HG03432 (cell line): ENCODE measurements at regions not wholly inside any gene's neighbourhood (a gene's known extent, or its start where the extent isn't known, plus 50 kb on each side); places are given as distances from the start of the nearest gene placed in this dataset.
"Not testable (repeated sequence)": the region's sequence is repeated elsewhere in the genome, so short reads cannot be mapped to it uniquely, and the experiment has no call there.

Experiments
- ATAC-seq: cut with Tn5 transposase; IDR thresholded peaks from one replicate; pipeline ENCODE4 v1.9.1; 2021; ENCODE audit warnings: mild to moderate bottlenecking, moderate library complexity; ENCODE audit not compliant: unreplicated experiment

GRCh38 chr1:78203410-78203982 is 157.7 kb downstream of the GIPC2 start:
- not testable (repeated sequence) for ATAC-seq

DNA sequence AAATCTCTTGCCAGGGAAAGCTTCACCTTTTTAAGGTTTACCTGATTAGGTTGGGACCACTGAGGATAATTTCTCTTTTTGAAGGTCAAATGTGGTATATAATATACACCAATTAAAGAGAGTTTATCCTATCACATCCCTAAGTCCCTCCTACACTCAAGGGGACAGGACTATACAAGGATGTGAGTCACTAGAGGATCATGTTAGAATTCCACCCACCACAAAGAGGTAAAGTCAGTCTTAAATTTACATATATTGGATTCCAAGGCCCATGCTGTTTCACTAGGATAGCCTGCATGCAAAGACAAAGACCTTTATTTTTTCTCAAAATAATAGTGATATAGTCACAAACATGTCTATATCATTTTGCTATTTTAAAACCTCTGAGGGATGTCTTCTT is 164.4 kb downstream of the GIPC2 start:
- no peak for ATAC-seq

- no peak for ATAC-seq
These were observed 165.8 kb downstream of the GIPC2 start for GRCh38 chr1:78211483-78212092.

GRCh38 chr1:78214334-78214733 is 168.6 kb downstream of the GIPC2 start:
- no peak for ATAC-seq

DNA sequence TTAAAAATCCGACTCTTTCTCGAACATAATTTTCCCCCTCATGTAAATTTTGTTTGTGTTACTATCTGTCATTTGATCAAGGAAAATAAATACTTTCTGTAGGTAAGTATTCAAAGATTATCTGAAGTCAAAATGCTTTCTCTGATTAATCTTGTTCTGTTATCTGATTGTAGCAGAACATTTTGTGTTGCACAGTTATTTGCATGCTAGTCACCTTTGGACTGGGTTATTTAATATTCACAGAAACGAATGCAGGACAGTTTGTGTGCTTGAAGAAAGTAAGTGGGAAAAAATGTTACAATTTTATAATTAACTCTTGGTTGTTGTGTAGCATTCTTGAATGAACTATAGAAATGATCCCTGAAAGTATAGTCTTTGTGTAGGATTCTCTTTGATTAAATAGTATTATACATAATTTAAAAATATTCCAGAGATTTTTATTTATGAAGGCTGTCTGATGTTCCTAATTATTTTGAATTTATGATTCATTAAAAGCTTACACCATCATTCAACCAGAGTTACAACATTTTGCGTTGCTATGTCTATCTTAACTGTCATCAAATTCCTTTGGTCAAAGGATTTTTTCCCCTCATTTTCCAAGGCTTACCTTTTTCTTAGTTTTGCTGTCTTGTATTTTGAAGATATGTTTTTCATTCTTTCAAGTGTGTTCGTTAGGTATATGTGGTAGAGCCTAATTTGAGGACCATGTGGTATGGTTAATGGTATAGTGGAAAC is 176.6 kb downstream of the GIPC2 start:
- no peak for ATAC-seq

GRCh38 chr1:78222960-78223358 is 177.2 kb downstream of the GIPC2 start:
- no peak for ATAC-seq

GRCh38 chr1:78223417-78224215 is 177.8 kb downstream of the GIPC2 start:
- ATAC-seq, result no peak

- no peak for ATAC-seq
These were observed 178.6 kb downstream of the GIPC2 start for GRCh38 chr1:78224246-78224785.

- no peak for ATAC-seq
These were observed 179.2 kb downstream of the GIPC2 start for GRCh38 chr1:78224861-78225552.

DNA sequence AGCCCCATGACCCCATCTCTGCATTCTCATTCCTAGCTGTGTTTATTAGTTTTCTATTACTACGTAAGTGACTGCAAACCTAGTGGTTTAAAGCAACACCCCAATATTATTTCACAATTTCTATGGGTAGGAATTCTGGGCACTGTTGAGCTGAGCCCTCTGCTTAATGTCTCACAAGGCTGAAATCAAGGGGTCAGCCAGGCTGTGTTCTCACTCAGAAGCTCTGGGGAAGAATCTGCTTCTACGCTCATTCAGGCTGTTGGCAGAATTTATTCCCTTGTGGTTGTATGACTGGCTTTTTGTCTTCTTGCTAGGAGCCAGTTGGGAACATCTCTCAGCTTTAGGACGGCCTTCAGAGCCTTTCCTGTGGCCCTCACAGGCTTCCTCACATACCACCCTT is 181.0 kb downstream of the GIPC2 start:
- ATAC-seq, result no peak

DNA sequence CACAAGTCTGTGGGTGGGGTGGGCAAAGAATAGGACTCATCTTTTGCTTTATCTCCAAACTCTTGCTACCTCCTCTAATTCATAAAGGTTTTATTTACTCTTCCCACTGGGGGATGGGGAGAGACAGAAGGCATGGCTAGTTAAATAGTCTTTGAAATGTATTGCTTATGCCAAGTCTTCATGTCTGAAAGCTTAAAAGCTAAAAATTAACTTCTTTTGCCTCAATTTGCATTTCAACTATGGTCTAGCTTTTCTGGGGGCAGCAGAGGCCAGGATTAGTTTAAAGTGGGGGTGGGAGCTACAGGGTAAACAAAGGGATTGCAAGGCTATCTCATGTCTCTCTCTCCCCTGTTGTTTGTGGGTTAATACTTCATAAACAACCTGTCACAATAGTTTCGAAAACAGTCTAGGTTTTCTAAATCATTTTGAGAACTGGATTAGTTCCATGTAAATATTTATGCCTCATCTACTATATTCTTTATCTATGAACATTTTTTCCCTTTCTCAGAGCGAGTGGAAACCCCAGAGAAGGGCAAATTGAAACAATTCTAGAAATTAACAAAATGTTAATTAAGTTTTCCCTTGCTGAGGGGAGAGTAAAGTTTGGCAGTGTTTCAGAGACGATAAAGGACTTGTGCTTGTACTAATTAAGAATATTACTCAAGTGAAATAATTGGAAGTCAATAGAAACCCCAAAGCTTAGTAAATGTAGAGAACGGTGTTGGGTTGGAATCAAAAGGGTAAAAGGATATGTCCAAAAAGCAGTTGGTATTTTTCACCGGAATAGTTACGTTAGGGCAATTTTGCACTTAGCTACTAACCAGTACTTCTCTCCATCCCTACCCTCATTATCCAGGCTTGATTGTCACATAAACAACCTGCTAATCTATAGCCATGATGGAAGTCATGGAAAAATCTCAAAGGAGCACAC is 182.2 kb downstream of the GIPC2 start:
- ATAC-seq, result no peak

GRCh38 chr1:78229344-78229743 is 183.6 kb downstream of the GIPC2 start:
- no peak for ATAC-seq

DNA sequence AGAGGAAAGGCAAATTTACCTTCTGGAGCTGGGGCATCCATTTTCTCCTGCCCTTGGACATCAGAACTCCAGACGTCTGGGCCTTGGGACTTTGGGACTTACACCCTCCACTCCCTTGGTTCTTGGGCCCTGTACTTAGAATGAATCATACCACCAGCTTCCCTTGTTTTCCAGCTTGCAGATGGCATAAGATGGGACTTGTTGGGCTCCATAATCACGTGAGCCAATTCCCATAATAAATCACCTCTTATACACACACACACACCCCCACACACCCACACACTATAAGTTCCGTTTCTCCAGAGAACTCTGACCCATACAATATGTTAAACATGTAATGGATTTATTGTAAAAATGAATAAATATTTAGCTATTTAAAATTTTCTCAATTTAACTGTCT is 185.7 kb downstream of the GIPC2 start:
- ATAC-seq, result no peak

DNA sequence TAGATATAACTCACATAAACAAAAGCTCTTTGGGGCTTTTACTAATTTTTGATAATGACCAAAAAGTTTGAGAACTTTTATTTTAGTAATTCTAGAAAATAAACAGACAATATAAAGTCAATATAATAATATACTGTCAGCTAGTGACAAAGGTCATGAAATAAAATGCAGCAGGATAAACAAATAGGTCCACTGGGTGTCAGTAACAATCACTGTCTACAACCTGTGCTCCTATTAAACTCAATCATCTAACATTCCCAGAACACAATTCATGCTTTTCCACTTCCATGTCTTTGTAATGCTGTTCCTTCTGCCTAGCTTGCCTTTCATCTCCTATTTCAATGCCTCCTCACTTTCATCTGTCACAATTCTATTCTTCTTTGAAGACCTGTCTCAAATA is 186.1 kb downstream of the GIPC2 start:
- no peak for ATAC-seq

DNA sequence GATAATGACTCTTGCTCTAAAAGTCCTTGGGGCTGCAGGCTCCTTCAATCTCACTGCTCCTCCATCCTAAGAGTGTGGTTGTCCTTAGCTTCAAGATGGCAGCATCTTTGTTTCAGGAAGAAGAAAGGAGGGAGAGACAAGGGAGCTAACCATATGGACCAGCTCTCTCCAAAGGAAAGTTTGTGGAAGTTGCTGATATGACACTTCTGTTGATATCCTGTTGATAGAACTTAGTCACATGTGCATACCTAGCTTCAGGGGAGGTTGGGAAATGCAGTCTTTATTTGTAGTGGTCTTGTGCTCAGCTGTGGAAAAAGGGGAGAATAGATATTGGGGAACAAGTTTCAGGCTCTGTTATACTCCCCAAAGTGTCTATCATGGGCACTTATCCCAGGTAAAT is 186.9 kb downstream of the GIPC2 start:
- ATAC-seq, result no peak

DNA sequence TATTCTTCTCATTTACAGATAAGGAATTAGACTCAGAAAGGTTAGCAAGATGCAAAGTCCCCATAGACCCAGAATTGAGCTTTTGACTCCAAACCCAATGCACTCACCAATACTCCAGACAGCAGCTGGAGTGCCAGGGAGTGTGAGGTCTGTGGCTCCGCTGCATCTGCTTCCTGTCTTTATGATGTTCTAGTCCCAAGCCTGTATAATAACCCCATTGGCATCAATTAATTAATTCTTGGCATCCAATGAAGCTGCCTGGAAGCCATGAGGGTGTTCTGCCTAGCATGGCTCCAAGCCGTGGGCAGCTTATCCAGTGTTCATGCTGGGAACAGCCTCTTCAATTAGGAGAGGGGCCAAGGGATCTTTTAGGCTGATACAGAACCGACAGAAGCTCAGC is 188.7 kb downstream of the GIPC2 start:
- ATAC-seq, result no peak

DNA sequence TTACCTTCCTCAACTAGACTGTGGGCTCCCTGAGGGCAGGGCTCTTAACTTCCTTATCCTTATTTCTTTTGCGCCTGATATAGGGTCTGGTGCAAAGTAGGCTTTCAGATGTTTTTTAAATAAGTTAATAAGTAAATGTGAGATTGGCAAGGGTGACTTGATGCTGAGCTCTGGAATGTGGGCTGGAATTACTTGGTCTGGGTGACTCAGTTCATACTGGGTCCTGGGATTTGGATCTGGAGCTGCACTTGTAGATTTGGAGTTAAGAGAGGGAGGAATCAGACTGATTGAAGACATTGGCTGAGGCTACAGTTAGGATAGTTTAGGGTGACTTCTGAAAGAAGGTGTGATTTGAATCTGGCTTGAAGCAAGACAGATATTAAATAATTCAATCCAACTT is 190.9 kb downstream of the GIPC2 start:
- no peak for ATAC-seq

GRCh38 chr1:78237364-78237916 is 191.7 kb downstream of the GIPC2 start:
- ATAC-seq, result no peak

- ATAC-seq, result no peak
These were observed 194.4 kb downstream of the GIPC2 start for GRCh38 chr1:78240191-78240590.
